ENCODE measurements at regions not wholly inside any gene's neighbourhood (a gene's known extent, or its start where the extent isn't known, plus 50 kb on each side); places are given as distances from the start of the nearest gene placed in this dataset.

DNA sequence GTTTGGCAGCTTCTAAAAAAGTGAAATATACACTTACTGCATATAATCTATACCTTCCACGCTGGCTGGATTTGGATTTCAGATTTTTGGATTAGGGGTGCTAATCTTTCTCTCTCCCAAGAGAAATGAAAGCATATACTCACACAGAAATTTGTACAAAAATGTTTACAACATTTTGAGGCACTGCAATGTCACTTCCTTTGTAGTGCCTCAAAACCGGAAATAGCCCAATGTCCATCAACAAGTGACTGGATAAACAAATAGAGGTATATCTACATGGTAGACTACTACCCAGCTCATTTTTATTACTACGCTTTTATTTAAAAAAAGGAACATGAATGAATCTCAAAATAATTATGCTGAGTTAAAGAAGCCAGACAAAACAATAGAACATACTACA is 74.0 kb upstream of the MIER3 start:
- DNase-seq (ENCODE audit: low read depth) = no peak

DNA sequence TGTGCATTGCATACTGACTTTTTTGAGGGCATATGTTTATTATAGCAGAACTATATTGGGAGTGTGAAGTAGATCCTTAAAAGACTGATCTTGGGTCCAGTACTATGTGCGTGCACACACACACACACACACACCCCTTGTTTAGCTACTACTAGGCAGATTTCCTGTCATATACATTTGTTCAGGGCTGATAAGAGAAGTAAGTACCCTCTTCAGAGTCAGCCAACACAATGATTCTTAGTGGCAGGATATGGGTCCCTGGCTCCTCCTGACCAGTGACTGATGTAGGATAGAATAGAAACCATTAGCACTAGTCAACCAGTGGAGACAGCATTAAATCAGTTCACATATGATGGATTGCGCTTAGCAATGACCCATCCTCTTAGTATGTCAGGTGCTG is 76.2 kb upstream of the MIER3 start:
- no peak overlapping the region for H3K4me3 ChIP-seq (ENCODE audit: low read depth, low read length)
- no peak for DNase-seq (ENCODE audit: low read depth)
- no peak for TF ChIP-seq CTCF (IDR thresholded peaks at IDR 0.05; ENCODE audit: insufficient read depth, low read length)

More for the DNA sequence above, 74.0 kb upstream of the MIER3 start:
- no peak for TF ChIP-seq CTCF (IDR thresholded peaks at IDR 0.05; ENCODE audit: insufficient read depth, low read length)
- H3K4me3 ChIP-seq (ENCODE audit: low read depth, low read length) = no peak overlapping the region

DNA sequence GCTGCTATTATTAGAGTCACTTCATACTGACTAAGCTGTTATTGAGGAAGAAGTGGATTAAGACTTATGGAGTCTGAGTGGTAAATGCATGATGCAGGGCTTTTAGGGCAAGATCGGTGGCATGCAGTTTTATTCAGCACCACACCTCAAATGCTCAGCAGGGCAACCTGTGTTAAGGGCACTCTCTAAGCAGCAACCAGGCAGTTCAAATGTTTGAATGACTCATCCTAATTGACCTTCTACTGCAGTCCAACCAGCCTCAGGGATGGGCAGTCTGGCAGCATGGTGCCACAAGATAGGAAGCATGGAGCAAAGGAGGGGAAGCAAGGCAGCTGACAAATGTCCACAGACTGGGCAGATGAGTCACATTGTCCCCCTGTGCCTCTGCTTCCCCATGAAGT is 80.2 kb upstream of the MIER3 start:
- H3K4me3 ChIP-seq (ENCODE audit: low read depth, low read length) = no peak overlapping the region
- TF ChIP-seq CTCF (IDR thresholded peaks at IDR 0.05; ENCODE audit: insufficient read depth, low read length) = no peak
- no peak for DNase-seq (ENCODE audit: low read depth)

GRCh38 chr5:57033103-57033502 is 81.2 kb upstream of the MIER3 start:
- no peak overlapping the region for H3K4me3 ChIP-seq (ENCODE audit: low read depth, low read length)
- no peak for TF ChIP-seq CTCF (IDR thresholded peaks at IDR 0.05; ENCODE audit: insufficient read depth, low read length)
- DNase-seq (ENCODE audit: low read depth) = no peak

DNA sequence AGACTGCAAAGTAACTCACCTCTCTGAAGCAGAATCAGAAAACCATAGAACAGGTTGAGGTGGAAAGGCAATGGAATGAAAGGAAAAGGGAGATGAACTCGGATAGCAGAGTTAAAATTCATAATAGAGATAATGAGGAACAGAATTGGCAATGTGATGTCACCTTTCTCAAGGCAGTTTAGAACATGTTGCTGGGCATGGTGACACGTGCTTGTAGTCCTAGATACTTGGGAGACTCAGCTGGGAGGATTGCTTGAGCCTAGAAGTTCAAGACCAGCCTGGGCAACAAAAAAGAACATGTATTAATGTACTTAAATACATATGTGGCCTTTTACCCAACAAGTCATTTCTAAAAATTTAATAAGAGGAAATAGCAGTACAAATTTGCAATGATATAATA is 81.6 kb upstream of the MIER3 start:
- no peak for DNase-seq (ENCODE audit: low read depth)
- TF ChIP-seq CTCF (IDR thresholded peaks at IDR 0.05; ENCODE audit: insufficient read depth, low read length) = no peak
- H3K4me3 ChIP-seq (ENCODE audit: low read depth, low read length) = no peak overlapping the region

DNA sequence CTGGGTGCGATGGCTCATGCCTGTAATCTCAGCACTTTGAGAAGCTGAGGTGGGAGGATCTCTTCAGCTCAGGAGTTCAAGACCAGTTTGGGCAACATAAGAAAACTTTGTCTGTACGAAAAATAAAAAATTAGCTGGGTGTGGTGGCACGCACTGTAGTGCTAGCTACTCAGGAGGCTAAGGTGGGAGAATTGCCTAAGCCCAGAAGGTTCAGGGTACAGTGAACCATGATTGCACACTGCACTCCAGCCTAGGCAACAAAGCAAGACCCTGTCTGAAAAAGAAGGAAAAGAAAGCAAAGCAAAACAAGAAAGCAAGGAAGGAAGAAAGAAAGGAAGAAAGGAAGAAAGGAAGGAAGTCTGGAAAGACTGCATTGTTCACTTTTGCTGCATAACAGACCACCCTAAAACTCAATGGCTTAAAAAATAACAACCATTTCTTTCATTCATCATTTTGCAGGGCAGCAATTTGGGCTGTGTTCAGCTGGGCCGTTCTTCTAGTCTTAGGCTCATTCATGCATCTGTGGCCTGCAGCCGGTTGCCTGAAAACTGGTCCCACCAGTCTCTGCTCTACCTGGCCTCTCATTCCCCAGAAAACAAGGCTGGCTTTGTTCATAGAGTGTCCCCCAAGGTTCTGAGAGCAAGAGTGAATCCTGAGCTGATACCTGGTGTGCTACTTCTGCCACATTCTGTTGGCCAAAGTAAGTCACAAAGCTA is 82.4 kb upstream of the MIER3 start:
- no peak for TF ChIP-seq CTCF (IDR thresholded peaks at IDR 0.05; ENCODE audit: insufficient read depth, low read length)
- H3K4me3 ChIP-seq (ENCODE audit: low read depth, low read length) = no peak overlapping the region
- no peak for DNase-seq (ENCODE audit: low read depth)

GRCh38 chr5:57035955-57036354 is 84.0 kb upstream of the MIER3 start:
- DNase-seq (ENCODE audit: low read depth) = no peak
- no peak overlapping the region for H3K4me3 ChIP-seq (ENCODE audit: low read depth, low read length)
- no peak for TF ChIP-seq CTCF (IDR thresholded peaks at IDR 0.05; ENCODE audit: insufficient read depth, low read length)

Measured in fibroblast of the aortic adventitia (primary cell).